ENCODE measurements at regions not wholly inside any gene's neighbourhood (a gene's known extent, or its start where the extent isn't known, plus 50 kb on each side); places are given as distances from the start of the nearest gene placed in this dataset.
A peak's percentile ranks its signal among the peaks of the same experiment; 100 is the strongest.

GRCh38 chr12:24584032-24584675 lies 364.7 kb downstream of the BCAT1 start:
- Histone ChIP-seq H3K27me3 (ENCODE audit: control insufficient read depth in 3 of 3, insufficient read depth in 3 of 3, low read depth in 1 of 3, low read length in 3 of 3) (no peaks in the 10 kb centered on the region), H2AK5ac (ENCODE audit: low read depth, low read length) (peak overlapping the region; percentile 58), H2BK5ac (ENCODE audit: low read length) (no peak overlapping the region), H3K9ac (ENCODE audit: low read depth, low read length, poor library complexity) (no peak overlapping the region), H4K91ac (ENCODE audit: low read depth, low read length, poor library complexity) (no peak overlapping the region), H2BK120ac (ENCODE audit: low read depth, low read length) (no peak overlapping the region), H3K14ac (ENCODE audit: low read length) (no peak overlapping the region), H2BK15ac (ENCODE audit: low read length) (no peak overlapping the region), H3K9me3 (replicated peaks in 1 of 2; ENCODE audit: control insufficient read depth in 2 of 2, insufficient read depth in 1 of 2, low read depth in 1 of 2, low read length in 2 of 2) (peaks cover 2 to 27% of the 10 kb centered on the region in 2 donors), H3K27ac (replicated peaks; ENCODE audit: low read length) (no peak overlapping the region), H4K8ac (ENCODE audit: low read depth, low read length) (no peak overlapping the region), H2AFZ (ENCODE audit: low read length) (no peak overlapping the region), H3K23ac (ENCODE audit: low read depth, low read length, poor library complexity) (no peak overlapping the region), H3K4me2 (ENCODE audit: insufficient read depth, low read length, poor library complexity, severe bottlenecking) (no peak overlapping the region), H3K18ac (ENCODE audit: low read length) (no peak overlapping the region), H2BK12ac (ENCODE audit: low read length) (no peak overlapping the region), H3K79me1 (ENCODE audit: low read depth, low read length) (no peaks in the 10 kb centered on the region), H3K4ac (ENCODE audit: low read length) (no peak overlapping the region), H3K36me3 (replicated peaks in 1 of 2; ENCODE audit: control insufficient read depth in 2 of 2, insufficient read depth in 2 of 2, low read length in 2 of 2) (no peaks in the 10 kb centered on the region), H3K4me3 (ENCODE audit: low read length in 2 of 2) (no peak overlapping the region), H3K4me1 (ENCODE audit: control insufficient read depth in 2 of 2, insufficient read depth in 1 of 2, low read depth in 1 of 2, low read length in 2 of 2) (no peaks in the 10 kb centered on the region)
- no CpG with 5 or more reads among the region's 21 CpGs for WGBS, 2 donors (ENCODE audit: extremely low coverage in 2 of 2, insufficient read length in 2 of 2, insufficient replicate concordance in 1 of 2)
- no peak for DNase-seq (ENCODE audit: low spot score)

GRCh38 chr12:24582954-24583601 lies 365.8 kb downstream of the BCAT1 start:
- no peaks in the 10 kb centered on the region for H3K4me1 ChIP-seq (ENCODE audit: control insufficient read depth in 2 of 2, insufficient read depth in 1 of 2, low read depth in 1 of 2, low read length in 2 of 2)
- H2BK5ac ChIP-seq (ENCODE audit: low read length), result no peak overlapping the region
- no peaks in the 10 kb centered on the region for H3K36me3 ChIP-seq (replicated peaks in 1 of 2; ENCODE audit: control insufficient read depth in 2 of 2, insufficient read depth in 2 of 2, low read length in 2 of 2)
- H3K4ac ChIP-seq (ENCODE audit: low read length), result no peak overlapping the region
- no CpG with 5 or more reads among the region's 18 CpGs for WGBS, 2 donors (ENCODE audit: extremely low coverage in 2 of 2, insufficient read length in 2 of 2, insufficient replicate concordance in 1 of 2)
- H2BK15ac ChIP-seq (ENCODE audit: low read length), result no peak overlapping the region
- H3K27me3 ChIP-seq (ENCODE audit: control insufficient read depth in 3 of 3, insufficient read depth in 3 of 3, low read depth in 1 of 3, low read length in 3 of 3), result no peaks in the 10 kb centered on the region
- H3K23ac ChIP-seq (ENCODE audit: low read depth, low read length, poor library complexity), result no peak overlapping the region
- H3K18ac ChIP-seq (ENCODE audit: low read length), result no peak overlapping the region
- no peak overlapping the region for H3K4me2 ChIP-seq (ENCODE audit: insufficient read depth, low read length, poor library complexity, severe bottlenecking)
- H2BK12ac ChIP-seq (ENCODE audit: low read length), result no peak overlapping the region
- H2AK5ac ChIP-seq (ENCODE audit: low read depth, low read length), result no peak overlapping the region
- H3K9me3 ChIP-seq (replicated peaks in 1 of 2; ENCODE audit: control insufficient read depth in 2 of 2, insufficient read depth in 1 of 2, low read depth in 1 of 2, low read length in 2 of 2), result peaks cover 2 to 35% of the 10 kb centered on the region in 2 donors
- H3K27ac ChIP-seq (replicated peaks; ENCODE audit: low read length), result no peak overlapping the region
- no peak overlapping the region for H3K14ac ChIP-seq (ENCODE audit: low read length)
- no peak overlapping the region for H2BK120ac ChIP-seq (ENCODE audit: low read depth, low read length)
- no peak overlapping the region for H4K91ac ChIP-seq (ENCODE audit: low read depth, low read length, poor library complexity)
- DNase-seq (ENCODE audit: low spot score), result no peak
- no peak overlapping the region for H3K9ac ChIP-seq (ENCODE audit: low read depth, low read length, poor library complexity)
- no peak overlapping the region for H2AFZ ChIP-seq (ENCODE audit: low read length)
- no peaks in the 10 kb centered on the region for H3K79me1 ChIP-seq (ENCODE audit: low read depth, low read length)
- H4K8ac ChIP-seq (ENCODE audit: low read depth, low read length), result no peak overlapping the region
- H3K4me3 ChIP-seq (ENCODE audit: low read length in 2 of 2), result no peak overlapping the region

GRCh38 chr12:24574538-24574937 lies 374.4 kb downstream of the BCAT1 start:
- H3K4me1 ChIP-seq (ENCODE audit: control insufficient read depth in 2 of 2, insufficient read depth in 1 of 2, low read depth in 1 of 2, low read length in 2 of 2), result peaks cover 2 to 18% of the 10 kb centered on the region in 2 donors
- H3K27ac ChIP-seq (replicated peaks; ENCODE audit: low read length), result no peak overlapping the region
- no peak overlapping the region for H3K23ac ChIP-seq (ENCODE audit: low read depth, low read length, poor library complexity)
- H4K91ac ChIP-seq (ENCODE audit: low read depth, low read length, poor library complexity), result no peak overlapping the region
- no peak overlapping the region for H2AK5ac ChIP-seq (ENCODE audit: low read depth, low read length)
- no peaks in the 10 kb centered on the region for H3K27me3 ChIP-seq (ENCODE audit: control insufficient read depth in 3 of 3, insufficient read depth in 3 of 3, low read depth in 1 of 3, low read length in 3 of 3)
- WGBS, 2 donors (ENCODE audit: extremely low coverage in 2 of 2, insufficient read length in 2 of 2, insufficient replicate concordance in 1 of 2), result no CpG with 5 or more reads among the region's 4 CpGs
- H4K8ac ChIP-seq (ENCODE audit: low read depth, low read length), result no peak overlapping the region
- no peak overlapping the region for H2AFZ ChIP-seq (ENCODE audit: low read length)
- H2BK120ac ChIP-seq (ENCODE audit: low read depth, low read length), result no peak overlapping the region
- H3K18ac ChIP-seq (ENCODE audit: low read length), result no peak overlapping the region
- H3K36me3 ChIP-seq (replicated peaks in 1 of 2; ENCODE audit: control insufficient read depth in 2 of 2, insufficient read depth in 2 of 2, low read length in 2 of 2), result no peaks in the 10 kb centered on the region
- no peak overlapping the region for H3K4me3 ChIP-seq (ENCODE audit: low read length in 2 of 2)
- H3K14ac ChIP-seq (ENCODE audit: low read length), result no peak overlapping the region
- no peak overlapping the region for H2BK15ac ChIP-seq (ENCODE audit: low read length)
- H2BK5ac ChIP-seq (ENCODE audit: low read length), result no peak overlapping the region
- peaks cover 0 to 21% of the 10 kb centered on the region in 2 donors for H3K9me3 ChIP-seq (replicated peaks in 1 of 2; ENCODE audit: control insufficient read depth in 2 of 2, insufficient read depth in 1 of 2, low read depth in 1 of 2, low read length in 2 of 2)
- no peak for DNase-seq (ENCODE audit: low spot score)
- H3K9ac ChIP-seq (ENCODE audit: low read depth, low read length, poor library complexity), result no peak overlapping the region
- no peaks in the 10 kb centered on the region for H3K79me1 ChIP-seq (ENCODE audit: low read depth, low read length)
- H2BK12ac ChIP-seq (ENCODE audit: low read length), result no peak overlapping the region
- H3K4me2 ChIP-seq (ENCODE audit: insufficient read depth, low read length, poor library complexity, severe bottlenecking), result no peak overlapping the region
- no peak overlapping the region for H3K4ac ChIP-seq (ENCODE audit: low read length)

GRCh38 chr12:24573621-24574020 lies 375.3 kb downstream of the BCAT1 start:
- Histone ChIP-seq H3K27ac (replicated peaks; ENCODE audit: low read length) (no peak overlapping the region), H3K79me1 (ENCODE audit: low read depth, low read length) (no peaks in the 10 kb centered on the region), H3K27me3 (ENCODE audit: control insufficient read depth in 3 of 3, insufficient read depth in 3 of 3, low read depth in 1 of 3, low read length in 3 of 3) (no peaks in the 10 kb centered on the region), H3K18ac (ENCODE audit: low read length) (no peak overlapping the region), H3K4me1 (ENCODE audit: control insufficient read depth in 2 of 2, insufficient read depth in 1 of 2, low read depth in 1 of 2, low read length in 2 of 2) (peaks cover 2 to 18% of the 10 kb centered on the region in 2 donors), H3K4me3 (ENCODE audit: low read length in 2 of 2) (no peak overlapping the region), H2BK12ac (ENCODE audit: low read length) (no peak overlapping the region), H2BK15ac (ENCODE audit: low read length) (no peak overlapping the region), H3K36me3 (replicated peaks in 1 of 2; ENCODE audit: control insufficient read depth in 2 of 2, insufficient read depth in 2 of 2, low read length in 2 of 2) (no peaks in the 10 kb centered on the region), H3K4me2 (ENCODE audit: insufficient read depth, low read length, poor library complexity, severe bottlenecking) (no peak overlapping the region), H4K8ac (ENCODE audit: low read depth, low read length) (no peak overlapping the region), H3K9ac (ENCODE audit: low read depth, low read length, poor library complexity) (no peak overlapping the region), H2BK120ac (ENCODE audit: low read depth, low read length) (no peak overlapping the region), H3K4ac (ENCODE audit: low read length) (no peak overlapping the region), H2BK5ac (ENCODE audit: low read length) (no peak overlapping the region), H4K91ac (ENCODE audit: low read depth, low read length, poor library complexity) (no peak overlapping the region), H2AK5ac (ENCODE audit: low read depth, low read length) (no peak overlapping the region), H3K9me3 (replicated peaks in 1 of 2; ENCODE audit: control insufficient read depth in 2 of 2, insufficient read depth in 1 of 2, low read depth in 1 of 2, low read length in 2 of 2) (peaks cover 0 to 12% of the 10 kb centered on the region in 2 donors), H3K14ac (ENCODE audit: low read length) (no peak overlapping the region), H2AFZ (ENCODE audit: low read length) (no peak overlapping the region), H3K23ac (ENCODE audit: low read depth, low read length, poor library complexity) (no peak overlapping the region)
- DNase-seq (ENCODE audit: low spot score), result no peak
